ENCODE measurements at regions not wholly inside any gene's neighbourhood (a gene's known extent, or its start where the extent isn't known, plus 50 kb on each side); places are given as distances from the start of the nearest gene placed in this dataset.

DNA sequence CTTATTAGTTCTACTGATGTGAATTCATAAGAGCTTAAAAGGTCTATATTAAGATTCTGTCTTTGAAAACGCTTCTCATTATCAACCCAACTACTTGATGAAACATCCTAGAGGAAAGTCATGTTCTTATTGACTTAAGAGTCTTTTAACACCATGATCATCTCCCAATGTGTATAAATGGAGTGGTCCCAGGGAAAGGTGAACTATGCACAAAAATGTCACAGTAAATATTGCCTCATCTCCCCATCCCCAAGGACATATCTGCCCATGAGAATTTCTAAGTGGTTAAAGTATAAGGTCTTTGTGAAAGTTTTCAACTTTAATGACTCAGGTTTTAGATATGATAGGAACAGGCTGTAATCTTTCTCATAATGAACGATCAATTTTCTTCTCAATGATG, 240.1 kb downstream of the IRS1 start:
- TF ChIP-seq, protein P1, sequence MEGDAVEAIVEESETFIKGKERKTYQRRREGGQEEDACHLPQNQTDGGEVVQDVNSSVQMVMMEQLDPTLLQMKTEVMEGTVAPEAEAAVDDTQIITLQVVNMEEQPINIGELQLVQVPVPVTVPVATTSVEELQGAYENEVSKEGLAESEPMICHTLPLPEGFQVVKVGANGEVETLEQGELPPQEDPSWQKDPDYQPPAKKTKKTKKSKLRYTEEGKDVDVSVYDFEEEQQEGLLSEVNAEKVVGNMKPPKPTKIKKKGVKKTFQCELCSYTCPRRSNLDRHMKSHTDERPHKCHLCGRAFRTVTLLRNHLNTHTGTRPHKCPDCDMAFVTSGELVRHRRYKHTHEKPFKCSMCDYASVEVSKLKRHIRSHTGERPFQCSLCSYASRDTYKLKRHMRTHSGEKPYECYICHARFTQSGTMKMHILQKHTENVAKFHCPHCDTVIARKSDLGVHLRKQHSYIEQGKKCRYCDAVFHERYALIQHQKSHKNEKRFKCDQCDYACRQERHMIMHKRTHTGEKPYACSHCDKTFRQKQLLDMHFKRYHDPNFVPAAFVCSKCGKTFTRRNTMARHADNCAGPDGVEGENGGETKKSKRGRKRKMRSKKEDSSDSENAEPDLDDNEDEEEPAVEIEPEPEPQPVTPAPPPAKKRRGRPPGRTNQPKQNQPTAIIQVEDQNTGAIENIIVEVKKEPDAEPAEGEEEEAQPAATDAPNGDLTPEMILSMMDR (IDR thresholded peaks at IDR 0.05): no peak
- TF ChIP-seq POLR2A (IDR thresholded peaks at IDR 0.05) (no peak), POLR2AphosphoS5 (IDR thresholded peaks at IDR 0.05) (no peak)
